HEK293 (cell line): ENCODE measurements at regions not wholly inside any gene's neighbourhood (a gene's known extent, or its start where the extent isn't known, plus 50 kb on each side); places are given as distances from the start of the nearest gene placed in this dataset.

ENCODE experiments used
- CTCF ChIA-PET: fragments of 350-600 bp; formaldehyde crosslinking; extraction: SDS; loops from one replicate; lab custom pipeline; 2021; ENCODE audit warnings: antibody characterized with exemption; lab: Yijun Ruan, JAX
- POLR2A ChIA-PET: fragments of 300-600 bp; formaldehyde crosslinking; extraction: SDS; loops from one replicate; lab custom pipeline; 2020; ENCODE audit warnings: antibody characterized with exemption, inconsistent platforms; lab: Yijun Ruan, JAX
- H3K27ac ChIP-seq: fragments of 200-500 bp; sonication (Bioruptor generic); 2 replicates; pipeline ENCODE4 v1.5.1; 2014; ENCODE audit warnings: low read depth, low read length, control low read depth, inconsistent platforms; ENCODE audit errors: extremely low read depth
- H3K36me3 ChIP-seq, 2 experiments: fragments of 200-500 bp in 1 of 2; sonication (Bioruptor generic) in 1 of 2; 1 replicate in 1 of 2; 2 replicates in 1 of 2; pipeline ENCODE4 v1.5.1; 2014 to 2017; ENCODE audit warnings: inconsistent platforms in 2 of 2, low read length in 2 of 2; ENCODE audit not compliant: control insufficient read depth in 2 of 2, insufficient read depth in 1 of 2
- H3K4me1 ChIP-seq: fragments of 200-500 bp; sonication (Bioruptor generic); 2 replicates; pipeline ENCODE4 v1.5.1; 2014; ENCODE audit warnings: mild to moderate bottlenecking, low read length, inconsistent platforms; ENCODE audit not compliant: control insufficient read depth, insufficient read depth
- H3K4me3 ChIP-seq: 2 replicates; pipeline ENCODE4 v1.5.1; 2011; ENCODE audit warnings: low read depth, mild to moderate bottlenecking, control low read depth, low read length, moderate library complexity
- H3K9me3 ChIP-seq: fragments of 200-500 bp; sonication (Bioruptor generic); 2 replicates; pipeline ENCODE4 v1.5.1; 2014; ENCODE audit warnings: low read depth, low read length, inconsistent platforms; ENCODE audit not compliant: control insufficient read depth, insufficient read depth
- KLF10 ChIP-seq: fragments of 450-650 bp; IDR thresholded peaks from 2 replicates; pipeline ENCODE4 v1.5.1; 2018; ENCODE audit warnings: missing biosample characterization, mild to moderate bottlenecking, missing genetic modification characterization
- MYNN ChIP-seq: fragments of 450-650 bp; formaldehyde crosslinking; IDR thresholded peaks from 2 replicates; pipeline ENCODE4 v1.5.1; 2016; ENCODE audit warnings: missing biosample characterization, missing genetic modification characterization, borderline replicate concordance
- PRDM4 ChIP-seq: fragments of 450-650 bp; formaldehyde crosslinking; IDR thresholded peaks from 2 replicates; pipeline ENCODE4 v1.5.1; 2017; ENCODE audit warnings: missing biosample characterization, missing genetic modification characterization
- PRDM6 ChIP-seq: fragments of 450-650 bp; formaldehyde crosslinking; IDR thresholded peaks from 2 replicates; pipeline ENCODE4 v1.5.1; 2017; ENCODE audit warnings: missing biosample characterization, missing genetic modification characterization
- SP2 ChIP-seq: fragments of 450-650 bp; formaldehyde crosslinking; IDR thresholded peaks from 2 replicates; pipeline ENCODE4 v1.5.1; 2016; ENCODE audit warnings: missing biosample characterization, missing genetic modification characterization
- WT1 ChIP-seq: fragments of 450-650 bp; formaldehyde crosslinking; IDR thresholded peaks from 2 replicates; pipeline ENCODE4 v1.5.1; 2016; ENCODE audit warnings: missing biosample characterization, missing genetic modification characterization
- ZBTB11 ChIP-seq: fragments of 450-650 bp; formaldehyde crosslinking; conservative IDR thresholded peaks from 2 replicates; pipeline ENCODE4 v1.5.1; 2016; ENCODE audit warnings: low read depth, missing biosample characterization, missing genetic modification characterization
- ZBTB26 ChIP-seq: fragments of 450-650 bp; formaldehyde crosslinking; optimal IDR thresholded peaks from 2 replicates; pipeline ENCODE3; 2016; ENCODE audit warnings: missing biosample characterization, mild to moderate bottlenecking, missing genetic modification characterization
- ZBTB48 ChIP-seq: fragments of 450-650 bp; formaldehyde crosslinking; IDR thresholded peaks from 2 replicates; pipeline ENCODE4 v1.5.1; 2016; ENCODE audit warnings: missing biosample characterization, missing genetic modification characterization
- ZIC2 ChIP-seq: fragments of 450-650 bp; formaldehyde crosslinking; IDR thresholded peaks from 2 replicates; pipeline ENCODE4 v1.5.1; 2016; ENCODE audit warnings: missing biosample characterization, missing genetic modification characterization
- ZNF248 ChIP-seq: fragments of 450-650 bp; formaldehyde crosslinking; IDR thresholded peaks from 2 replicates; pipeline ENCODE4 v1.5.1; 2017; ENCODE audit warnings: missing biosample characterization, missing genetic modification characterization
- ZNF280C ChIP-seq: fragments of 450-650 bp; formaldehyde crosslinking; IDR thresholded peaks from 2 replicates; pipeline ENCODE4 v1.5.1; 2016; ENCODE audit warnings: missing biosample characterization, missing genetic modification characterization
- ZNF366 ChIP-seq: fragments of 450-650 bp; formaldehyde crosslinking; conservative IDR thresholded peaks from 2 replicates; pipeline ENCODE4 v1.5.1; 2016; ENCODE audit warnings: missing biosample characterization, missing genetic modification characterization
- ZNF37A ChIP-seq: fragments of 450-650 bp; IDR thresholded peaks from 2 replicates; pipeline ENCODE4 v1.5.1; 2018; ENCODE audit warnings: missing biosample characterization, missing genetic modification characterization
- ZNF404 ChIP-seq: fragments of 450-650 bp; formaldehyde crosslinking; IDR thresholded peaks from 2 replicates; pipeline ENCODE4 v1.5.1; 2017; ENCODE audit warnings: missing biosample characterization, missing genetic modification characterization
- ZNF423 ChIP-seq: fragments of 450-650 bp; formaldehyde crosslinking; IDR thresholded peaks from 2 replicates; pipeline ENCODE4 v1.5.1; 2016; ENCODE audit warnings: missing biosample characterization, missing genetic modification characterization
- ZNF449 ChIP-seq: fragments of 450-650 bp; formaldehyde crosslinking; IDR thresholded peaks from 2 replicates; pipeline ENCODE4 v1.5.1; 2017; ENCODE audit warnings: missing biosample characterization, mild to moderate bottlenecking, missing genetic modification characterization, moderate library complexity
- ZNF629 ChIP-seq: fragments of 450-650 bp; formaldehyde crosslinking; IDR thresholded peaks from 2 replicates; pipeline ENCODE4 v1.5.1; 2017; ENCODE audit warnings: missing biosample characterization, missing genetic modification characterization
- ZNF677 ChIP-seq: fragments of 450-650 bp; IDR thresholded peaks from 2 replicates; pipeline ENCODE4 v1.5.0; 2018; ENCODE audit warnings: missing biosample characterization, mild to moderate bottlenecking, missing genetic modification characterization, moderate library complexity
- ZSCAN5A ChIP-seq: fragments of 450-650 bp; formaldehyde crosslinking; IDR thresholded peaks from 2 replicates; pipeline ENCODE4 v1.5.1; 2016; ENCODE audit warnings: missing biosample characterization, missing genetic modification characterization

GRCh38 chr7:136290351-136290750 is 313.2 kb upstream of the MTPN start (continued):
- TF ChIP-seq ZBTB11 (tag by site-specific recombination) (no peak), MYNN (tag by site-specific recombination) (no peak), ZIC2 (no peak), ZBTB48 (no peak)

- CTCF ChIA-PET, result no interaction called here
- H3K36me3 ChIP-seq, result no peaks in the 10 kb centered on the region
- no peak overlapping the region for H3K4me3 ChIP-seq
- no peaks in the 10 kb centered on the region for H3K9me3 ChIP-seq
- no peak overlapping the region for H3K27ac ChIP-seq
- H3K4me1 ChIP-seq, result no peaks in the 10 kb centered on the region
- no peak for TF ChIP-seq ZNF280C
- TF ChIP-seq ZNF677 (tag by site-specific recombination), result no peak
- TF ChIP-seq ZNF423, result no peak
- no peak for TF ChIP-seq ZNF248 (tag by site-specific recombination)
- TF ChIP-seq PRDM6 (tag by site-specific recombination), result no peak
- no peak for TF ChIP-seq ZNF37A (tag by site-specific recombination)
- no peak for TF ChIP-seq WT1
- no peak for TF ChIP-seq PRDM4 (tag by site-specific recombination)
- TF ChIP-seq ZNF366, result no peak
- no peak for TF ChIP-seq ZSCAN5A (tag by site-specific recombination)
- no peak for TF ChIP-seq ZNF629 (tag by site-specific recombination)
- no peak for TF ChIP-seq ZNF404 (tag by site-specific recombination)
- TF ChIP-seq KLF10, result no peak
- TF ChIP-seq ZBTB26, result no peak
- no peak for TF ChIP-seq ZNF449 (tag by site-specific recombination)
- TF ChIP-seq SP2 (tag by site-specific recombination), result no peak
- POLR2A ChIA-PET, result no interaction called here
These were observed 300.9 kb upstream of the MTPN start for GRCh38 chr7:136278057-136278456.
